HUES48 (cell line): ENCODE measurements at regions not wholly inside any gene's neighbourhood (a gene's known extent, or its start where the extent isn't known, plus 50 kb on each side); places are given as distances from the start of the nearest gene placed in this dataset.

Experiments used
- H3K27ac ChIP-seq: one replicate; pipeline ENCODE4 v1.7.0; 2013; ENCODE audit warnings: low read depth, low read length, inconsistent platforms
- H3K27me3 ChIP-seq: 2 replicates; pipeline ENCODE4 v1.6.1; 2013; ENCODE audit warnings: mild to moderate bottlenecking, low read length; ENCODE audit not compliant: control insufficient read depth, insufficient read depth
- H3K36me3 ChIP-seq: 2 replicates; pipeline ENCODE4 v1.6.1; 2013; ENCODE audit warnings: low read length; ENCODE audit not compliant: control insufficient read depth, insufficient read depth
- H3K4me1 ChIP-seq: 2 replicates; pipeline ENCODE4 v1.6.1; 2013; ENCODE audit warnings: mild to moderate bottlenecking, low read length; ENCODE audit not compliant: control insufficient read depth, insufficient read depth
- H3K4me3 ChIP-seq: 2 replicates; pipeline ENCODE4 v1.5.1; 2013; ENCODE audit warnings: mild to moderate bottlenecking, low read depth, low read length
- H3K9ac ChIP-seq: 2 replicates; pipeline ENCODE4 v1.6.1; 2013; ENCODE audit warnings: mild to moderate bottlenecking, low read depth, low read length, moderate library complexity
- H3K9me3 ChIP-seq: 2 replicates; pipeline ENCODE4 v1.6.1; 2013; ENCODE audit warnings: low read length; ENCODE audit not compliant: control insufficient read depth, insufficient read depth

GRCh38 chr2:37590119-37590571, 81.3 kb downstream of the CDC42EP3 start:
- H3K4me3 ChIP-seq = no peak overlapping the region
- no peak overlapping the region for H3K9ac ChIP-seq
- no peak overlapping the region for H3K27ac ChIP-seq
- H3K9me3 ChIP-seq = peaks cover 9% of the 10 kb centered on the region; the same call in 1 of the 2 replicates
- H3K36me3 ChIP-seq = no peaks in the 10 kb centered on the region
- H3K4me1 ChIP-seq = peaks cover 46% of the 10 kb centered on the region
- no peaks in the 10 kb centered on the region for H3K27me3 ChIP-seq
